HG03457 (cell line): ENCODE measurements at regions not wholly inside any gene's neighbourhood (a gene's known extent, or its start where the extent isn't known, plus 50 kb on each side); places are given as distances from the start of the nearest gene placed in this dataset.
A peak's percentile ranks its signal among the peaks of the same experiment; 100 is the strongest.

Source experiments
- ATAC-seq: cut with Tn5 transposase; IDR thresholded peaks from one replicate; pipeline ENCODE4 v1.9.1; 2021; ENCODE audit warnings: moderate number of reproducible peaks; ENCODE audit not compliant: unreplicated experiment

GRCh38 chr18:55093808-55094207 is 134.5 kb upstream of the CCDC68 start:
- no peak for ATAC-seq

GRCh38 chr18:55093295-55093694 is 134.0 kb upstream of the CCDC68 start:
- ATAC-seq, result no peak

- no peak for ATAC-seq
Measured at GRCh38 chr18:55092166-55092565, 132.9 kb upstream of the CCDC68 start.

- no peak for ATAC-seq
Measured at GRCh38 chr18:55090564-55091188, 131.4 kb upstream of the CCDC68 start.

- ATAC-seq, result no peak
Measured at GRCh38 chr18:55089610-55090009, 130.3 kb upstream of the CCDC68 start.

- ATAC-seq, result no peak
Measured at GRCh38 chr18:55088561-55088960, 129.3 kb upstream of the CCDC68 start.

GRCh38 chr18:55088000-55088401 is 128.7 kb upstream of the CCDC68 start:
- no peak for ATAC-seq

- no peak for ATAC-seq
Measured at GRCh38 chr18:55086906-55087305, 127.6 kb upstream of the CCDC68 start.

- no peak for ATAC-seq
Measured at GRCh38 chr18:55085557-55086285, 126.5 kb upstream of the CCDC68 start.

- ATAC-seq, result no peak
Measured at GRCh38 chr18:55084550-55084949, 125.3 kb upstream of the CCDC68 start.

- no peak for ATAC-seq
Measured at GRCh38 chr18:55083461-55083860, 124.2 kb upstream of the CCDC68 start.

- ATAC-seq, result no peak
Measured at GRCh38 chr18:55079481-55080355, 120.5 kb upstream of the CCDC68 start.

GRCh38 chr18:55079067-55079466 is 119.8 kb upstream of the CCDC68 start:
- ATAC-seq, result no peak

GRCh38 chr18:55078303-55078932 is 119.2 kb upstream of the CCDC68 start:
- no peak for ATAC-seq

- ATAC-seq, result no peak
Measured at GRCh38 chr18:55076643-55077218, 117.5 kb upstream of the CCDC68 start.

GRCh38 chr18:55073834-55074233 is 114.6 kb upstream of the CCDC68 start:
- ATAC-seq, result no peak

- no peak for ATAC-seq
Measured at GRCh38 chr18:55073116-55073515, 113.9 kb upstream of the CCDC68 start.

GRCh38 chr18:55072698-55073097 is 113.4 kb upstream of the CCDC68 start:
- no peak for ATAC-seq

GRCh38 chr18:55072181-55072580 is 112.9 kb upstream of the CCDC68 start:
- no peak for ATAC-seq

- ATAC-seq, result peak; percentile 50
Measured at GRCh38 chr18:55069497-55069896, 110.2 kb upstream of the CCDC68 start.

- peak; percentile 84 for ATAC-seq
Measured at GRCh38 chr18:55064760-55065159, 105.5 kb upstream of the CCDC68 start.
